Skeletal muscle tissue (tissue), 3 donors: ENCODE measurements at regions not wholly inside any gene's neighbourhood (a gene's known extent, or its start where the extent isn't known, plus 50 kb on each side); places are given as distances from the start of the nearest gene placed in this dataset.

Experiments used
- H3K27ac ChIP-seq: one replicate; pipeline ENCODE4 v1.7.0; 2013; ENCODE audit warnings: mild to moderate bottlenecking, low read depth, low read length, inconsistent platforms
- H3K27me3 ChIP-seq, 3 donors: one replicate each; pipeline ENCODE4 v1.7.0; 2013; ENCODE audit warnings: low read length in 3 of 3; ENCODE audit not compliant: control insufficient read depth in 3 of 3, insufficient read depth in 3 of 3
- H3K36me3 ChIP-seq, 3 donors: one replicate each; pipeline ENCODE4 v1.7.0; 2013; ENCODE audit warnings: low read length in 3 of 3; ENCODE audit not compliant: control insufficient read depth in 3 of 3, insufficient read depth in 3 of 3
- H3K4me1 ChIP-seq, 3 donors: one replicate each; pipeline ENCODE4 v1.7.0; 2013; ENCODE audit warnings: low read length in 3 of 3, mild to moderate bottlenecking in 3 of 3; ENCODE audit not compliant: control insufficient read depth in 3 of 3, insufficient read depth in 3 of 3
- H3K4me3 ChIP-seq, 3 donors: one replicate each; pipeline ENCODE4 v1.7.0; 2013; ENCODE audit warnings: low read length in 3 of 3
- H3K9ac ChIP-seq, 3 donors: one replicate each; pipeline ENCODE4 v1.7.0; 2013; ENCODE audit warnings: low read length in 3 of 3, mild to moderate bottlenecking in 3 of 3, moderate library complexity in 2 of 3, low read depth in 1 of 3
- H3K9me3 ChIP-seq, 3 donors: one replicate each; pipeline ENCODE4 v1.7.0; 2013; ENCODE audit warnings: low read length in 3 of 3; ENCODE audit not compliant: control insufficient read depth in 3 of 3
- donor health status: Osteomylitis.

- Histone ChIP-seq H3K27ac (no peak overlapping the region), H3K36me3 (no peaks in the 10 kb centered on the region), H3K9me3 (no peaks in the 10 kb centered on the region), H3K4me3 (no peak overlapping the region), H3K27me3 (no peaks in the 10 kb centered on the region), H3K4me1 (no peaks in the 10 kb centered on the region), H3K9ac (no peak overlapping the region)
These were observed 57.9 kb upstream of the CNOT2 start for GRCh38 chr12:70185301-70185700.

- Histone ChIP-seq H3K4me3 (no peak overlapping the region), H3K27me3 (no peaks in the 10 kb centered on the region), H3K9me3 (no peaks in the 10 kb centered on the region)
These were observed 56.8 kb upstream of the CNOT2 start for GRCh38 chr12:70186436-70186835.

GRCh38 chr12:70190262-70191010 lies 52.8 kb upstream of the CNOT2 start:
- no peak overlapping the region for H3K9ac ChIP-seq
- no peaks in the 10 kb centered on the region for H3K27me3 ChIP-seq
- no peaks in the 10 kb centered on the region for H3K9me3 ChIP-seq
- H3K4me1 ChIP-seq: no peaks in the 10 kb centered on the region
- H3K36me3 ChIP-seq: no peaks in the 10 kb centered on the region
- no peak overlapping the region for H3K4me3 ChIP-seq
- H3K27ac ChIP-seq: no peak overlapping the region

More at GRCh38 chr12:70186436-70186835, 56.8 kb upstream of the CNOT2 start:
- Histone ChIP-seq H3K9ac (no peak overlapping the region), H3K27ac (no peak overlapping the region), H3K4me1 (no peaks in the 10 kb centered on the region), H3K36me3 (no peaks in the 10 kb centered on the region)
